H9 (cell line): ENCODE measurements at regions not wholly inside any gene's neighbourhood (a gene's known extent, or its start where the extent isn't known, plus 50 kb on each side); places are given as distances from the start of the nearest gene placed in this dataset.

ENCODE experiments used
- DNase-seq: peaks from one replicate; pipeline ENCODE4 v3.0.0-alpha.2; 2017
- H2AFZ ChIP-seq: one replicate; pipeline ENCODE4 v1.6.1; 2013; ENCODE audit warnings: mild to moderate bottlenecking, low read length, control low read depth, moderate library complexity
- H2AK5ac ChIP-seq: 2 replicates; pipeline ENCODE4 v1.6.1; 2013; ENCODE audit warnings: low read length, control low read depth, mixed read lengths; ENCODE audit not compliant: insufficient read length
- H2BK120ac ChIP-seq: one replicate; pipeline ENCODE4 v1.6.1; 2013; ENCODE audit warnings: low read depth, mild to moderate bottlenecking, low read length, control low read depth, inconsistent platforms; ENCODE audit not compliant: poor library complexity, severe bottlenecking
- H2BK12ac ChIP-seq: 2 replicates; pipeline ENCODE4 v1.6.1; 2013; ENCODE audit warnings: low read length, control low read depth, mixed read lengths, low read depth; ENCODE audit not compliant: insufficient read length
- H2BK15ac ChIP-seq: 2 replicates; pipeline ENCODE4 v1.6.1; 2013; ENCODE audit warnings: low read depth, low read length, control low read depth
- H2BK20ac ChIP-seq: one replicate; pipeline ENCODE4 v1.6.1; 2013; ENCODE audit warnings: low read depth, mild to moderate bottlenecking, low read length, control low read depth, inconsistent platforms; ENCODE audit not compliant: poor library complexity, severe bottlenecking
- H2BK5ac ChIP-seq: 2 replicates; pipeline ENCODE4 v1.6.1; 2013; ENCODE audit warnings: low read length, control low read depth, mixed read lengths; ENCODE audit not compliant: insufficient read length
- H3K14ac ChIP-seq: 2 replicates; pipeline ENCODE4 v1.6.1; 2013; ENCODE audit warnings: low read length, control low read depth; ENCODE audit not compliant: insufficient read depth
- H3K18ac ChIP-seq: 2 replicates; pipeline ENCODE4 v1.6.1; 2013; ENCODE audit warnings: low read depth, mild to moderate bottlenecking, mixed read lengths, low read length, control low read depth; ENCODE audit not compliant: insufficient read length
- H3K23ac ChIP-seq: 2 replicates; pipeline ENCODE4 v1.6.1; 2013; ENCODE audit warnings: low read length, control low read depth, mixed read lengths, low read depth; ENCODE audit not compliant: insufficient read length
- H3K23me2 ChIP-seq: 2 replicates; pipeline ENCODE4 v1.6.1; 2013; ENCODE audit warnings: low read depth, mild to moderate bottlenecking, mixed read lengths, low read length, control low read depth; ENCODE audit not compliant: insufficient read length, poor library complexity, severe bottlenecking
- H3K27ac ChIP-seq: 2 replicates; pipeline ENCODE4 v1.5.1; 2013; ENCODE audit warnings: low read length, control low read depth, mixed read lengths, low read depth; ENCODE audit not compliant: insufficient read length
- H3K27me3 ChIP-seq: 2 replicates; pipeline ENCODE4 v1.6.1; 2013; ENCODE audit warnings: low read length, control low read depth, inconsistent platforms; ENCODE audit not compliant: insufficient read depth
- H3K4ac ChIP-seq: 2 replicates; pipeline ENCODE4 v1.6.1; 2013; ENCODE audit warnings: low read depth, mild to moderate bottlenecking, control low read depth, inconsistent platforms, low read length, moderate library complexity
- H3K4me1 ChIP-seq: 2 replicates; pipeline ENCODE4 v1.6.1; 2013; ENCODE audit warnings: low read length, control low read depth, inconsistent platforms; ENCODE audit not compliant: insufficient read depth
- H3K4me2 ChIP-seq: 2 replicates; pipeline ENCODE4 v1.6.1; 2013; ENCODE audit warnings: low read length, control low read depth, mixed read lengths; ENCODE audit not compliant: insufficient read length, insufficient read depth
- H3K56ac ChIP-seq: 2 replicates; pipeline ENCODE4 v1.6.1; 2013; ENCODE audit warnings: low read depth, mild to moderate bottlenecking, mixed read lengths, low read length, control low read depth; ENCODE audit not compliant: insufficient read length
- H3K79me1 ChIP-seq: 2 replicates; pipeline ENCODE4 v1.6.1; 2013; ENCODE audit warnings: low read depth, mild to moderate bottlenecking, moderate library complexity, low read length, control low read depth, inconsistent platforms; ENCODE audit not compliant: insufficient read depth, poor library complexity, severe bottlenecking
- H3K79me2 ChIP-seq: 2 replicates; pipeline ENCODE4 v1.6.1; 2013; ENCODE audit warnings: low read length, control low read depth, inconsistent platforms; ENCODE audit not compliant: insufficient read depth
- H3K9ac ChIP-seq: 2 replicates; pipeline ENCODE4 v1.6.1; 2013; ENCODE audit warnings: low read length, control low read depth, mixed read lengths; ENCODE audit not compliant: insufficient read length; ENCODE audit errors: extremely low read depth
- H3K9me3 ChIP-seq: one replicate; pipeline ENCODE4 v1.6.1; 2013; ENCODE audit warnings: low read depth, low read length, inconsistent platforms; ENCODE audit not compliant: control insufficient read depth
- H3T11ph ChIP-seq: one replicate; pipeline ENCODE4 v1.6.1; 2013; ENCODE audit warnings: mild to moderate bottlenecking, low read length, control low read depth, inconsistent platforms
- H4K20me1 ChIP-seq: one replicate; pipeline ENCODE4 v1.6.1; 2013; ENCODE audit not compliant: control insufficient read depth, insufficient read length, insufficient read depth
- H4K5ac ChIP-seq: 2 replicates; pipeline ENCODE4 v1.6.1; 2013; ENCODE audit warnings: low read depth, mild to moderate bottlenecking, mixed read lengths, low read length, control low read depth; ENCODE audit not compliant: insufficient read length
- H4K8ac ChIP-seq: replicated peaks from 2 replicates; pipeline ENCODE4 v1.6.1; 2013; ENCODE audit warnings: low read length, control low read depth, mixed read lengths, low read depth; ENCODE audit not compliant: insufficient read length
- H4K91ac ChIP-seq: 2 replicates; pipeline ENCODE4 v1.6.1; 2013; ENCODE audit warnings: low read depth, mild to moderate bottlenecking, moderate library complexity, mixed read lengths, low read length, control low read depth; ENCODE audit not compliant: insufficient read length
- H3K27ac Mint-ChIP-seq, 3 experiments: 2 replicates in 2 of 3; 3 replicates in 1 of 3; pipeline ENCODE4 v1.8.0; 2020 to 2021; ENCODE audit warnings: mixed read lengths in 3 of 3, mild to moderate bottlenecking in 1 of 3, moderate library complexity in 1 of 3
- H3K27me3 Mint-ChIP-seq: 2 replicates; pipeline ENCODE4 v1.8.0; 2021; ENCODE audit warnings: low read depth, mild to moderate bottlenecking, moderate library complexity, mixed read lengths
- H3K36me3 Mint-ChIP-seq, 3 experiments: 2 replicates in 2 of 3; 3 replicates in 1 of 3; pipeline ENCODE4 v1.8.0; 2020 to 2021; ENCODE audit warnings: low read depth in 3 of 3, mixed read lengths in 3 of 3; ENCODE audit not compliant: insufficient read depth in 1 of 3
- H3K4me1 Mint-ChIP-seq, 2 experiments: 2 replicates each; pipeline ENCODE4 v1.8.0; 2020; ENCODE audit warnings: mixed read lengths in 2 of 2
- H3K4me3 Mint-ChIP-seq, 2 experiments: 2 replicates in 1 of 2; 3 replicates in 1 of 2; pipeline ENCODE4 v1.8.0; 2020 to 2021; ENCODE audit warnings: mild to moderate bottlenecking in 2 of 2, mixed read lengths in 2 of 2, moderate library complexity in 1 of 2
- H3K9me3 Mint-ChIP-seq, 2 experiments: 2 replicates in 1 of 2; 3 replicates in 1 of 2; pipeline ENCODE4 v1.8.0; 2020; ENCODE audit warnings: mild to moderate bottlenecking in 2 of 2, mixed read lengths in 2 of 2, moderate library complexity in 1 of 2
- CTCF ChIP-seq: fragments of 200-600 bp; sonication (generic); conservative IDR thresholded peaks from 3 replicates; pipeline ENCODE4 v1.8.0; 2021; ENCODE audit warnings: antibody characterized with exemption, mild to moderate bottlenecking
- WGBS: extraction: QIAGEN DNeasy Blood & Tissue Kit; methylation state at CpG from one replicate; pipeline ENCODE4 v1.1.7; 2013; ENCODE audit warnings: missing lambda C conversion rate, low lambda C conversion rate, mixed read lengths; ENCODE audit not compliant: insufficient read length; ENCODE audit errors: extremely low coverage; 5-methylcytosine and 5-hydroxymethylcytosine counted together

GRCh38 chr4:54571293-54572151, 86.2 kb upstream of the KIT start:
- H4K8ac ChIP-seq = no peak overlapping the region
- H3K27me3 Mint-ChIP-seq = peaks cover 70% of the 10 kb centered on the region
- no peak overlapping the region for H2BK120ac ChIP-seq
- H3K4me1 ChIP-seq = no peaks in the 10 kb centered on the region; the same call in 1 of the 2 replicates
- no peak for DNase-seq
- H3K18ac ChIP-seq = no peak overlapping the region
- no peaks in the 10 kb centered on the region for H3K23me2 ChIP-seq
- no peak overlapping the region for H3T11ph ChIP-seq
- 0 out of 5 replicates have a peak overlapping the region, but pooled peaks of 1 of the 2 experiments have one; percentile 8 for H3K4me3 Mint-ChIP-seq
- no CpG with 5 or more reads among the region's 12 CpGs for WGBS
- H2AK5ac ChIP-seq = no peak overlapping the region
- no peak overlapping the region for H3K27ac ChIP-seq
- no peak overlapping the region for H3K4me2 ChIP-seq
- no peak overlapping the region for H3K23ac ChIP-seq
- peak overlapping the region; percentile 66; the same call in 1 of the 2 replicates for H3K14ac ChIP-seq
- H3K79me2 ChIP-seq = no peaks in the 10 kb centered on the region
- no peaks in the 10 kb centered on the region for H4K20me1 ChIP-seq
- TF ChIP-seq CTCF = no peak
- peaks cover 43 to 46% of the 10 kb centered on the region in 2 experiments for H3K4me1 Mint-ChIP-seq
- H3K36me3 Mint-ChIP-seq = no peaks in the 10 kb centered on the region
- no peak overlapping the region for H4K91ac ChIP-seq
- H3K9me3 Mint-ChIP-seq = no peaks in the 10 kb centered on the region; a peak in 2 of 5 replicates
- no peak overlapping the region for H3K4ac ChIP-seq
- no peak overlapping the region for H4K5ac ChIP-seq
- H2BK15ac ChIP-seq = no peak overlapping the region
- H2BK5ac ChIP-seq = no peak overlapping the region
- no peak overlapping the region for H3K9ac ChIP-seq
- H3K9me3 ChIP-seq = no peaks in the 10 kb centered on the region
- no peak overlapping the region; a peak in 1 of 7 replicates for H3K27ac Mint-ChIP-seq
- no peak overlapping the region for H3K56ac ChIP-seq
- no peak overlapping the region for H2AFZ ChIP-seq
- H3K79me1 ChIP-seq = no peaks in the 10 kb centered on the region
- no peak overlapping the region for H2BK12ac ChIP-seq
- no peaks in the 10 kb centered on the region; the same call in 1 of the 2 replicates for H3K27me3 ChIP-seq
- no peak overlapping the region for H2BK20ac ChIP-seq
